Panc1 (cell line): ENCODE measurements at regions not wholly inside any gene's neighbourhood (a gene's known extent, or its start where the extent isn't known, plus 50 kb on each side); places are given as distances from the start of the nearest gene placed in this dataset.

Experiments
- ATAC-seq: fragments of 200-7000 bp; cut with Tn5 transposase; 2 replicates; pipeline ENCODE4 v1.9.1; 2020; ENCODE audit warnings: mild to moderate bottlenecking, moderate library complexity
- BruUV-seq: library from RNA; stranded (reverse); fragments of 400-500 nt; replicated peaks from 2 replicates; lab custom pipeline; 2021; lab: Mats Ljungman, UMichigan
- CTCF ChIA-PET: fragments of 300-600 bp; sonication (Branson Sonifier 250); formaldehyde crosslinking; loops from one replicate; lab custom pipeline; 2022; ENCODE audit warnings: antibody characterized with exemption; lab: Charles Lee
- POLR2A ChIA-PET: fragments of 300-600 bp; sonication (Branson Sonifier 250); formaldehyde crosslinking; loops from one replicate; lab custom pipeline; 2022; ENCODE audit warnings: antibody characterized with exemption; lab: Charles Lee
- DNase-seq: peaks from one replicate; pipeline ENCODE4 v3.0.0-alpha.2; 2010; ENCODE audit warnings: low read depth, low spot score
- H3K27ac ChIP-seq: 2 replicates; pipeline ENCODE4 v1.5.1; 2011; ENCODE audit warnings: mild to moderate bottlenecking, low read length, inconsistent platforms
- H3K27me3 ChIP-seq: fragments of 200-500 bp; sonication (Bioruptor generic); 2 replicates; pipeline ENCODE4 v1.6.0; 2014; ENCODE audit warnings: low read length, inconsistent platforms; ENCODE audit not compliant: control insufficient read depth, insufficient read depth
- H3K36me3 ChIP-seq: fragments of 200-500 bp; sonication (Bioruptor generic); 2 replicates; pipeline ENCODE4 v1.5.1; 2014; ENCODE audit warnings: inconsistent platforms, mild to moderate bottlenecking, low read length, moderate library complexity; ENCODE audit not compliant: control insufficient read depth, insufficient read depth
- H3K4me1 ChIP-seq: 2 replicates; pipeline ENCODE4 v1.5.1; 2011; ENCODE audit warnings: inconsistent platforms, mild to moderate bottlenecking, low read length, moderate library complexity; ENCODE audit not compliant: control insufficient read depth, insufficient read depth
- H3K4me3 ChIP-seq, 2 experiments: 2 replicates each; pipeline ENCODE4 v1.5.1; 2011 to 2012; ENCODE audit warnings: low read depth in 2 of 2, low read length in 2 of 2, mild to moderate bottlenecking in 2 of 2, inconsistent platforms in 1 of 2, moderate library complexity in 1 of 2
- H3K9me3 ChIP-seq: fragments of 200-500 bp; sonication (Bioruptor generic); 2 replicates; pipeline ENCODE4 v1.5.1; 2014; ENCODE audit warnings: low read depth, mild to moderate bottlenecking, inconsistent platforms, low read length, moderate library complexity; ENCODE audit not compliant: control insufficient read depth, insufficient read depth
- POLR2AphosphoS5 ChIP-seq: IDR thresholded peaks from 2 replicates; pipeline ENCODE4 v1.6.1; 2012; ENCODE audit warnings: mild to moderate bottlenecking, low read depth, low read length, moderate library complexity
- SIN3A ChIP-seq: IDR thresholded peaks from 2 replicates; pipeline ENCODE4 v1.6.1; 2012; ENCODE audit warnings: low read depth, mild to moderate bottlenecking, low read length, moderate library complexity, borderline replicate concordance; ENCODE audit not compliant: insufficient read depth
- TCF7L2 ChIP-seq: IDR thresholded peaks from 2 replicates; pipeline ENCODE4 v1.6.1; 2011; ENCODE audit warnings: mild to moderate bottlenecking, low read depth, low read length, inconsistent platforms
- in situ Hi-C: cut with HindIII; loops from 2 replicates; pipeline ENCODE4 v1.10.0; 2016; ENCODE audit warnings: low sequenced_read_pairs, low pct_unique_long_range_greater_than_20kb
- intact Hi-C: fragments of 100-400 bp; cut with micrococcal nuclease; formaldehyde crosslinking; loops from one replicate; pipeline ENCODE4 v1.10.0; 2022; ENCODE audit not compliant: unreplicated experiment
- TF ChIP-seq, protein P1 (sequence below), 2 experiments: IDR thresholded peaks; 2 replicates each; pipeline ENCODE4 v1.6.1; 2011 to 2012; ENCODE audit warnings: low read depth in 2 of 2, control low read depth in 1 of 2, low read length in 1 of 2, mild to moderate bottlenecking in 1 of 2, moderate library complexity in 1 of 2; ENCODE audit not compliant: insufficient read depth in 1 of 2
- TF ChIP-seq, protein P2 (sequence below): fragments of 450-650 bp; IDR thresholded peaks from 2 replicates; pipeline ENCODE4 v1.5.1; 2017; ENCODE audit warnings: mild to moderate bottlenecking

DNA sequence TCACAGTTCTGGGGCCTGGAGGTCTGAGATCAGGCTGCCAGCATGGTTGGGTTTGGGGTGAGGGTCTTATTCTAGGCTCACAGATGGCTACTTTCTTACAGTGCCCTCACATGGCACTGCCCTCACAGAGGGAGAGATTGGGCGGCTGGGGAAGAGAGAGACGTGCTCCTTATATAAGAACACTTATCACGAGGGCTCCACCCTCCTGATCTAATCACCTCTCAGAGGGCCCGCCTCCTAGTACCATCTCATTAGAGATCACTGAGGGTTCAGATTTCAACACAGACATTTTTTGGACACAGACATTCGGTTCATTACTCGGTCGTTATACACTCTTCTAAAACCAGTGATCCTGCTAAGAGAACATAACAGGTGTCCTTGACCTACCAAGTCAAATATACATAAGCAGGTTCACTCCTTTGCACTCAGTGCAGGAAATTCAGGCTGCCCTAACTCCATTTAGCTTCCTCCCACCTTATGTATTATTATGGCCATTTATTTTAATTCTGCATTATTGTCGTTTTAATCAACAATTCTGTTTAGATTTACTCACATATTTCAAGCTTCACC, 121.7 kb downstream of the ICE1 start:
- DNase-seq: no peak
- TF ChIP-seq SIN3A (no peak), POLR2AphosphoS5 (no peak)
- ChIA-PET CTCF (no interaction called here), POLR2A (no interaction called here)
- Histone ChIP-seq H3K4me3 (no peak overlapping the region), H3K4me1 (no peaks in the 10 kb centered on the region), H3K36me3 (no peaks in the 10 kb centered on the region), H3K9me3 (no peaks in the 10 kb centered on the region), H3K27me3 (no peaks in the 10 kb centered on the region), H3K27ac (no peak overlapping the region)
- ATAC-seq: no peak
- intact Hi-C loops: no loop called here
- no TSS peak for BruUV-seq
- in situ Hi-C loops: no loop called here

DNA sequence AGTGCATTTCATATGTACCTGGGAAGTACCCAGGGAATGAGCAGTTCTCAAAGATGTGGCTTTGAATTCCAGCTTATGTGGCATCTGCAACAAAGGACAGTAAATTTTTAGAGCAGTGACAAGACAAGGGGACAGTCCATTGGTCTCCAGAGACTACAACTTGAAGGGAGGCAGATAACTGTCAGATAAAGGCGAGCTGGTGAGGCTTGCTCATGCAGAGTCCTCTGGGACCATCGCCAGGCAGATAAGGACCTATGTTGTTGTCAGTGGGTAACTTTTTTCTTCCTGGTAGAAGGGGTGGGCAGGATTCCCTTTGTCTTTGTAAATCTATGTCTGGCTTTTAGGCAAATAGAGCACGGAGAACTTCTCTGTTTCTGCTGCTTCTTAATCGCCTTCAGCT, 120.2 kb downstream of the ICE1 start:
- no peak for ATAC-seq
- no TSS peak for BruUV-seq

More for the DNA sequence above, 120.2 kb downstream of the ICE1 start:
- no peaks in the 10 kb centered on the region for H3K36me3 ChIP-seq
- no peaks in the 10 kb centered on the region for H3K27me3 ChIP-seq
- in situ Hi-C loops (no loop called here), intact Hi-C loops (no loop called here)
- no peak overlapping the region for H3K27ac ChIP-seq
- no peaks in the 10 kb centered on the region for H3K9me3 ChIP-seq
- no peak for DNase-seq
- H3K4me1 ChIP-seq: no peaks in the 10 kb centered on the region
- H3K4me3 ChIP-seq: no peak overlapping the region
- POLR2A ChIA-PET: no interaction called here
- no peak for TF ChIP-seq TCF7L2
- no peak for TF ChIP-seq SIN3A
- TF ChIP-seq, protein P1, sequence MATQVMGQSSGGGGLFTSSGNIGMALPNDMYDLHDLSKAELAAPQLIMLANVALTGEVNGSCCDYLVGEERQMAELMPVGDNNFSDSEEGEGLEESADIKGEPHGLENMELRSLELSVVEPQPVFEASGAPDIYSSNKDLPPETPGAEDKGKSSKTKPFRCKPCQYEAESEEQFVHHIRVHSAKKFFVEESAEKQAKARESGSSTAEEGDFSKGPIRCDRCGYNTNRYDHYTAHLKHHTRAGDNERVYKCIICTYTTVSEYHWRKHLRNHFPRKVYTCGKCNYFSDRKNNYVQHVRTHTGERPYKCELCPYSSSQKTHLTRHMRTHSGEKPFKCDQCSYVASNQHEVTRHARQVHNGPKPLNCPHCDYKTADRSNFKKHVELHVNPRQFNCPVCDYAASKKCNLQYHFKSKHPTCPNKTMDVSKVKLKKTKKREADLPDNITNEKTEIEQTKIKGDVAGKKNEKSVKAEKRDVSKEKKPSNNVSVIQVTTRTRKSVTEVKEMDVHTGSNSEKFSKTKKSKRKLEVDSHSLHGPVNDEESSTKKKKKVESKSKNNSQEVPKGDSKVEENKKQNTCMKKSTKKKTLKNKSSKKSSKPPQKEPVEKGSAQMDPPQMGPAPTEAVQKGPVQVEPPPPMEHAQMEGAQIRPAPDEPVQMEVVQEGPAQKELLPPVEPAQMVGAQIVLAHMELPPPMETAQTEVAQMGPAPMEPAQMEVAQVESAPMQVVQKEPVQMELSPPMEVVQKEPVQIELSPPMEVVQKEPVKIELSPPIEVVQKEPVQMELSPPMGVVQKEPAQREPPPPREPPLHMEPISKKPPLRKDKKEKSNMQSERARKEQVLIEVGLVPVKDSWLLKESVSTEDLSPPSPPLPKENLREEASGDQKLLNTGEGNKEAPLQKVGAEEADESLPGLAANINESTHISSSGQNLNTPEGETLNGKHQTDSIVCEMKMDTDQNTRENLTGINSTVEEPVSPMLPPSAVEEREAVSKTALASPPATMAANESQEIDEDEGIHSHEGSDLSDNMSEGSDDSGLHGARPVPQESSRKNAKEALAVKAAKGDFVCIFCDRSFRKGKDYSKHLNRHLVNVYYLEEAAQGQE (IDR thresholded peaks at IDR 0.05; ENCODE audit: insufficient read depth in 1 of 2, low read depth in 2 of 2, low read length in 1 of 2): no peak
- TF ChIP-seq POLR2AphosphoS5: no peak
- TF ChIP-seq, protein P2, sequence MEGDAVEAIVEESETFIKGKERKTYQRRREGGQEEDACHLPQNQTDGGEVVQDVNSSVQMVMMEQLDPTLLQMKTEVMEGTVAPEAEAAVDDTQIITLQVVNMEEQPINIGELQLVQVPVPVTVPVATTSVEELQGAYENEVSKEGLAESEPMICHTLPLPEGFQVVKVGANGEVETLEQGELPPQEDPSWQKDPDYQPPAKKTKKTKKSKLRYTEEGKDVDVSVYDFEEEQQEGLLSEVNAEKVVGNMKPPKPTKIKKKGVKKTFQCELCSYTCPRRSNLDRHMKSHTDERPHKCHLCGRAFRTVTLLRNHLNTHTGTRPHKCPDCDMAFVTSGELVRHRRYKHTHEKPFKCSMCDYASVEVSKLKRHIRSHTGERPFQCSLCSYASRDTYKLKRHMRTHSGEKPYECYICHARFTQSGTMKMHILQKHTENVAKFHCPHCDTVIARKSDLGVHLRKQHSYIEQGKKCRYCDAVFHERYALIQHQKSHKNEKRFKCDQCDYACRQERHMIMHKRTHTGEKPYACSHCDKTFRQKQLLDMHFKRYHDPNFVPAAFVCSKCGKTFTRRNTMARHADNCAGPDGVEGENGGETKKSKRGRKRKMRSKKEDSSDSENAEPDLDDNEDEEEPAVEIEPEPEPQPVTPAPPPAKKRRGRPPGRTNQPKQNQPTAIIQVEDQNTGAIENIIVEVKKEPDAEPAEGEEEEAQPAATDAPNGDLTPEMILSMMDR: no peak
- CTCF ChIA-PET: no interaction called here
